Liver (tissue), 8 donors: ENCODE measurements at regions not wholly inside any gene's neighbourhood (a gene's known extent, or its start where the extent isn't known, plus 50 kb on each side); places are given as distances from the start of the nearest gene placed in this dataset.

ENCODE experiments used
- DNase-seq: peaks from one replicate; pipeline ENCODE4 v3.0.0-alpha.2; 2017; ENCODE audit warnings: low spot score
- H3K27ac ChIP-seq, 2 donors: one replicate each; pipeline ENCODE4 v1.7.0; 2013; ENCODE audit warnings: inconsistent platforms in 2 of 2, low read length in 2 of 2, control low read depth in 1 of 2, low read depth in 1 of 2, mild to moderate bottlenecking in 1 of 2
- H3K27me3 ChIP-seq, 4 donors: one replicate each; pipeline versions ENCODE4 v1.6.1 to v1.7.0; 2013; ENCODE audit warnings: low read length in 3 of 4, inconsistent platforms in 1 of 4, mild to moderate bottlenecking in 1 of 4, moderate library complexity in 1 of 4; ENCODE audit not compliant: control insufficient read depth in 4 of 4, insufficient read depth in 4 of 4
- H3K36me3 ChIP-seq, 4 donors: one replicate each; pipeline versions ENCODE4 v1.6.1 to v1.7.0; 2013; ENCODE audit warnings: low read length in 3 of 4, mild to moderate bottlenecking in 3 of 4, low read depth in 1 of 4, moderate library complexity in 1 of 4; ENCODE audit not compliant: control insufficient read depth in 4 of 4, insufficient read depth in 3 of 4
- H3K4me1 ChIP-seq, 4 donors: one replicate each; pipeline versions ENCODE4 v1.6.1 to v1.7.0; 2013; ENCODE audit warnings: low read length in 3 of 4, mild to moderate bottlenecking in 3 of 4, moderate library complexity in 1 of 4; ENCODE audit not compliant: control insufficient read depth in 4 of 4, insufficient read depth in 4 of 4
- H3K4me3 ChIP-seq, 3 donors: one replicate each; pipeline versions ENCODE4 v1.6.1 to v1.7.0; 2013; ENCODE audit warnings: low read length in 3 of 3, control low read depth in 1 of 3, low read depth in 1 of 3, mild to moderate bottlenecking in 1 of 3
- H3K9ac ChIP-seq, 2 donors: one replicate each; pipeline ENCODE4 v1.7.0; 2013; ENCODE audit warnings: low read length in 2 of 2, mild to moderate bottlenecking in 2 of 2, moderate library complexity in 2 of 2, control low read depth in 1 of 2, low read depth in 1 of 2
- H3K9me3 ChIP-seq, 4 donors: one replicate each; pipeline versions ENCODE4 v1.6.1 to v1.7.0; 2013; ENCODE audit warnings: low read length in 3 of 4; ENCODE audit not compliant: control insufficient read depth in 4 of 4
- EGR1 ChIP-seq, 2 donors: IDR thresholded peaks; 2 replicates each; pipeline ENCODE4 v1.6.1; 2016 to 2018; ENCODE audit warnings: antibody characterized with exemption in 2 of 2, low read depth in 2 of 2
- FOXA1 ChIP-seq: IDR thresholded peaks from 2 replicates; pipeline ENCODE4 v1.6.1; 2016; ENCODE audit warnings: antibody characterized with exemption
- FOXA2 ChIP-seq: IDR thresholded peaks from 2 replicates; pipeline ENCODE4 v1.6.1; 2016; ENCODE audit warnings: antibody characterized with exemption
- GABPA ChIP-seq, 2 donors: IDR thresholded peaks in 1 of 2; conservative IDR thresholded peaks in 1 of 2; 2 replicates each; pipeline ENCODE4 v1.6.1; 2016; ENCODE audit warnings: antibody characterized with exemption in 2 of 2, mild to moderate bottlenecking in 1 of 2, moderate library complexity in 1 of 2
- HNF4A ChIP-seq, 2 donors: conservative IDR thresholded peaks; 2 replicates each; pipeline ENCODE4 v1.6.1; 2016; ENCODE audit warnings: antibody characterized with exemption in 2 of 2, mild to moderate bottlenecking in 2 of 2
- HNF4G ChIP-seq: IDR thresholded peaks from 2 replicates; pipeline ENCODE4 v1.6.1; 2016; ENCODE audit warnings: antibody characterized with exemption
- JUND ChIP-seq, 2 donors: IDR thresholded peaks; 2 replicates each; pipeline ENCODE4 v1.6.1; 2016; ENCODE audit warnings: antibody characterized with exemption in 2 of 2
- NR2F2 ChIP-seq: IDR thresholded peaks from 2 replicates; pipeline ENCODE4 v1.6.1; 2016; ENCODE audit warnings: antibody characterized with exemption
- RAD21 ChIP-seq, 2 donors: IDR thresholded peaks; 2 replicates each; pipeline ENCODE4 v1.6.1; 2016; ENCODE audit warnings: antibody characterized with exemption in 2 of 2, mild to moderate bottlenecking in 2 of 2
- RXRA ChIP-seq, 2 donors: IDR thresholded peaks; 2 replicates each; pipeline ENCODE4 v1.6.1; 2017 to 2018; ENCODE audit warnings: antibody characterized with exemption in 2 of 2, mild to moderate bottlenecking in 1 of 2
- SP1 ChIP-seq: IDR thresholded peaks from 2 replicates; pipeline ENCODE4 v1.6.1; 2018; ENCODE audit warnings: antibody characterized with exemption, mild to moderate bottlenecking
- TAF1 ChIP-seq: conservative IDR thresholded peaks from 2 replicates; pipeline ENCODE4 v1.6.1; 2016; ENCODE audit warnings: antibody characterized with exemption, mild to moderate bottlenecking
- YY1 ChIP-seq: IDR thresholded peaks from 2 replicates; pipeline ENCODE4 v1.6.1; 2016; ENCODE audit warnings: antibody characterized with exemption, mild to moderate bottlenecking
- WGBS: extraction: QIAGEN DNeasy Blood & Tissue Kit; methylation state at CpG from one replicate; pipeline ENCODE4 v1.1.7; 2013; 5-methylcytosine and 5-hydroxymethylcytosine counted together
- TF ChIP-seq, protein P1 (sequence below): IDR thresholded peaks from 2 replicates; pipeline ENCODE4 v1.6.1; 2016; ENCODE audit warnings: antibody characterized with exemption, mild to moderate bottlenecking
- TF ChIP-seq, protein P2 (sequence below): IDR thresholded peaks from 2 replicates; pipeline ENCODE4 v1.6.1; 2016; ENCODE audit warnings: antibody characterized with exemption
- TF ChIP-seq, protein P3 (sequence below): IDR thresholded peaks from 2 replicates; pipeline ENCODE4 v1.6.1; 2016; ENCODE audit warnings: antibody characterized with exemption
- TF ChIP-seq, protein P4 (sequence below): fragments of 150-350 bp; IDR thresholded peaks from 2 replicates; pipeline ENCODE4 v1.5.1; 2017; ENCODE audit warnings: improper control_type of control experiment, low read depth, low read length; ENCODE audit not compliant: missing input control
- TF ChIP-seq, protein P5 (sequence below): IDR thresholded peaks from 2 replicates; pipeline ENCODE4 v1.6.1; 2016; ENCODE audit warnings: antibody characterized with exemption
- donor health status: healthy.
- donor health status: healthy.
- donor health status: healthy.
- donor health status: healthy.
- donor health status: healthy.

DNA sequence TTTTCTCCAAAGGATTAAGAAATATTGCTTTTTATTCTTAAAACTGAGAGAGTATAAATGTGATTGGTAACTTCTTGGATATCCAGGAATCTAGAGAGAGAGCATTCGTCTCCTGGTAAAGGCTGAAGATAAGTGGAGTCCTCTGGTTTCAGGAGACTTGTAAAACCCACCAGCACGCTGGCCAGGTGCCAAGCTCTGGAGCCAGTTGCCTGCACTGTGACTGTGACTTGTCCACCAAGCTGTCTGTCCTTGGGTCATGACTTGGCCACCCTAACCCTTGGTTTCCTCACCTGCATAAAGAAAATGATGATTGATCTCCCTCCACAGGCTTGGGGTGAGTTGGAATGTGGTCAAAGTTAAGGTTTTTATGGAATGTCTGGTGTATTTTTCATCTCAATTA, 185.4 kb upstream of the NCKAP5 start:
- TF ChIP-seq GABPA (IDR thresholded peaks at IDR 0.05 in 1 of 2, conservative IDR thresholded peaks at IDR 0.05 in 1 of 2), result no peak
- no peak for TF ChIP-seq FOXA2
- TF ChIP-seq YY1, result no peak
- no peak for TF ChIP-seq SP1
- TF ChIP-seq HNF4G, result no peak
- TF ChIP-seq, protein P1, sequence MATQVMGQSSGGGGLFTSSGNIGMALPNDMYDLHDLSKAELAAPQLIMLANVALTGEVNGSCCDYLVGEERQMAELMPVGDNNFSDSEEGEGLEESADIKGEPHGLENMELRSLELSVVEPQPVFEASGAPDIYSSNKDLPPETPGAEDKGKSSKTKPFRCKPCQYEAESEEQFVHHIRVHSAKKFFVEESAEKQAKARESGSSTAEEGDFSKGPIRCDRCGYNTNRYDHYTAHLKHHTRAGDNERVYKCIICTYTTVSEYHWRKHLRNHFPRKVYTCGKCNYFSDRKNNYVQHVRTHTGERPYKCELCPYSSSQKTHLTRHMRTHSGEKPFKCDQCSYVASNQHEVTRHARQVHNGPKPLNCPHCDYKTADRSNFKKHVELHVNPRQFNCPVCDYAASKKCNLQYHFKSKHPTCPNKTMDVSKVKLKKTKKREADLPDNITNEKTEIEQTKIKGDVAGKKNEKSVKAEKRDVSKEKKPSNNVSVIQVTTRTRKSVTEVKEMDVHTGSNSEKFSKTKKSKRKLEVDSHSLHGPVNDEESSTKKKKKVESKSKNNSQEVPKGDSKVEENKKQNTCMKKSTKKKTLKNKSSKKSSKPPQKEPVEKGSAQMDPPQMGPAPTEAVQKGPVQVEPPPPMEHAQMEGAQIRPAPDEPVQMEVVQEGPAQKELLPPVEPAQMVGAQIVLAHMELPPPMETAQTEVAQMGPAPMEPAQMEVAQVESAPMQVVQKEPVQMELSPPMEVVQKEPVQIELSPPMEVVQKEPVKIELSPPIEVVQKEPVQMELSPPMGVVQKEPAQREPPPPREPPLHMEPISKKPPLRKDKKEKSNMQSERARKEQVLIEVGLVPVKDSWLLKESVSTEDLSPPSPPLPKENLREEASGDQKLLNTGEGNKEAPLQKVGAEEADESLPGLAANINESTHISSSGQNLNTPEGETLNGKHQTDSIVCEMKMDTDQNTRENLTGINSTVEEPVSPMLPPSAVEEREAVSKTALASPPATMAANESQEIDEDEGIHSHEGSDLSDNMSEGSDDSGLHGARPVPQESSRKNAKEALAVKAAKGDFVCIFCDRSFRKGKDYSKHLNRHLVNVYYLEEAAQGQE, result no peak
- TF ChIP-seq HNF4A (conservative IDR thresholded peaks at IDR 0.05), result no peak
- TF ChIP-seq TAF1, result no peak
- TF ChIP-seq, protein P2, sequence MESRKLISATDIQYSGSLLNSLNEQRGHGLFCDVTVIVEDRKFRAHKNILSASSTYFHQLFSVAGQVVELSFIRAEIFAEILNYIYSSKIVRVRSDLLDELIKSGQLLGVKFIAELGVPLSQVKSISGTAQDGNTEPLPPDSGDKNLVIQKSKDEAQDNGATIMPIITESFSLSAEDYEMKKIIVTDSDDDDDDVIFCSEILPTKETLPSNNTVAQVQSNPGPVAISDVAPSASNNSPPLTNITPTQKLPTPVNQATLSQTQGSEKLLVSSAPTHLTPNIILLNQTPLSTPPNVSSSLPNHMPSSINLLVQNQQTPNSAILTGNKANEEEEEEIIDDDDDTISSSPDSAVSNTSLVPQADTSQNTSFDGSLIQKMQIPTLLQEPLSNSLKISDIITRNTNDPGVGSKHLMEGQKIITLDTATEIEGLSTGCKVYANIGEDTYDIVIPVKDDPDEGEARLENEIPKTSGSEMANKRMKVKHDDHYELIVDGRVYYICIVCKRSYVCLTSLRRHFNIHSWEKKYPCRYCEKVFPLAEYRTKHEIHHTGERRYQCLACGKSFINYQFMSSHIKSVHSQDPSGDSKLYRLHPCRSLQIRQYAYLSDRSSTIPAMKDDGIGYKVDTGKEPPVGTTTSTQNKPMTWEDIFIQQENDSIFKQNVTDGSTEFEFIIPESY, result no peak
- no peak for TF ChIP-seq EGR1 (IDR thresholded peaks at IDR 0.05; ENCODE audit: low read depth in 2 of 2)
- TF ChIP-seq RAD21 (IDR thresholded peaks at IDR 0.05), result no peak
- TF ChIP-seq RXRA (IDR thresholded peaks at IDR 0.05), result no peak
- no peak for TF ChIP-seq NR2F2
- no peak for TF ChIP-seq JUND (IDR thresholded peaks at IDR 0.05)
- TF ChIP-seq, protein P3, sequence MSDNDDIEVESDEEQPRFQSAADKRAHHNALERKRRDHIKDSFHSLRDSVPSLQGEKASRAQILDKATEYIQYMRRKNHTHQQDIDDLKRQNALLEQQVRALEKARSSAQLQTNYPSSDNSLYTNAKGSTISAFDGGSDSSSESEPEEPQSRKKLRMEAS, result no peak
- TF ChIP-seq, protein P4, sequence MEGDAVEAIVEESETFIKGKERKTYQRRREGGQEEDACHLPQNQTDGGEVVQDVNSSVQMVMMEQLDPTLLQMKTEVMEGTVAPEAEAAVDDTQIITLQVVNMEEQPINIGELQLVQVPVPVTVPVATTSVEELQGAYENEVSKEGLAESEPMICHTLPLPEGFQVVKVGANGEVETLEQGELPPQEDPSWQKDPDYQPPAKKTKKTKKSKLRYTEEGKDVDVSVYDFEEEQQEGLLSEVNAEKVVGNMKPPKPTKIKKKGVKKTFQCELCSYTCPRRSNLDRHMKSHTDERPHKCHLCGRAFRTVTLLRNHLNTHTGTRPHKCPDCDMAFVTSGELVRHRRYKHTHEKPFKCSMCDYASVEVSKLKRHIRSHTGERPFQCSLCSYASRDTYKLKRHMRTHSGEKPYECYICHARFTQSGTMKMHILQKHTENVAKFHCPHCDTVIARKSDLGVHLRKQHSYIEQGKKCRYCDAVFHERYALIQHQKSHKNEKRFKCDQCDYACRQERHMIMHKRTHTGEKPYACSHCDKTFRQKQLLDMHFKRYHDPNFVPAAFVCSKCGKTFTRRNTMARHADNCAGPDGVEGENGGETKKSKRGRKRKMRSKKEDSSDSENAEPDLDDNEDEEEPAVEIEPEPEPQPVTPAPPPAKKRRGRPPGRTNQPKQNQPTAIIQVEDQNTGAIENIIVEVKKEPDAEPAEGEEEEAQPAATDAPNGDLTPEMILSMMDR, result no peak
- TF ChIP-seq, protein P5, sequence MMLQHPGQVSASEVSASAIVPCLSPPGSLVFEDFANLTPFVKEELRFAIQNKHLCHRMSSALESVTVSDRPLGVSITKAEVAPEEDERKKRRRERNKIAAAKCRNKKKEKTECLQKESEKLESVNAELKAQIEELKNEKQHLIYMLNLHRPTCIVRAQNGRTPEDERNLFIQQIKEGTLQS, result no peak
- no peak for TF ChIP-seq FOXA1
- no peaks in the 10 kb centered on the region for H3K36me3 ChIP-seq
- WGBS, result 66% methylated on average over 2 of the region's 2 CpGs
- DNase-seq, result no peak
- H3K9me3 ChIP-seq, result no peaks in the 10 kb centered on the region
- H3K4me3 ChIP-seq, result no peak overlapping the region
- no peak overlapping the region for H3K27ac ChIP-seq
- no peaks in the 10 kb centered on the region for H3K4me1 ChIP-seq
- H3K27me3 ChIP-seq, result no peaks in the 10 kb centered on the region
- H3K9ac ChIP-seq, result no peak overlapping the region
